Left lung (tissue), 4 donors: ENCODE measurements at regions not wholly inside any gene's neighbourhood (a gene's known extent, or its start where the extent isn't known, plus 50 kb on each side); places are given as distances from the start of the nearest gene placed in this dataset.
A peak's percentile ranks its signal among the peaks of the same experiment; 100 is the strongest.
"Not testable (repeated sequence)": the region's sequence is repeated elsewhere in the genome, so short reads cannot be mapped to it uniquely, and the experiment has no call there.

ENCODE experiments used
- ATAC-seq: fragments of 200-7000 bp; cut with Tn5 transposase; one replicate; pipeline ENCODE4 v1.9.1; 2020; ENCODE audit warnings: moderate library complexity
- DNase-seq, 4 donors: peaks; one replicate each; pipeline ENCODE4 v3.0.0-alpha.2; 2013 to 2020
- H3K27ac ChIP-seq, 2 donors: fragments of 200-600 bp; sonication (generic) in 1 of 2; one replicate each; pipeline versions ENCODE4 v1.5.0 to v1.8.0; 2020 to 2021
- H3K27me3 ChIP-seq, 2 donors: fragments of 200-600 bp; sonication (generic) in 1 of 2; one replicate each; pipeline versions ENCODE4 v1.5.0 to v1.8.0; 2020 to 2021
- H3K36me3 ChIP-seq, 2 donors: fragments of 200-600 bp; sonication (generic) in 1 of 2; one replicate each; pipeline versions ENCODE4 v1.5.0 to v1.8.0; 2020 to 2021
- H3K4me1 ChIP-seq, 2 donors: fragments of 200-600 bp; one replicate each; pipeline ENCODE4 v1.8.0; 2021
- H3K4me3 ChIP-seq, 2 donors: fragments of 200-600 bp; sonication (generic) in 1 of 2; one replicate each; pipeline versions ENCODE4 v1.5.0 to v1.8.0; 2020 to 2021; ENCODE audit warnings: mild to moderate bottlenecking in 1 of 2
- H3K9me3 ChIP-seq, 2 donors: fragments of 200-600 bp; sonication (generic) in 1 of 2; one replicate each; pipeline versions ENCODE4 v1.5.0 to v1.8.0; 2020 to 2021
- CTCF ChIP-seq, 2 donors: fragments of 200-600 bp; sonication (generic) in 1 of 2; IDR thresholded peaks; one replicate each; pipeline versions ENCODE4 v1.5.0 to v1.8.0; 2021; ENCODE audit warnings: antibody characterized with exemption in 2 of 2
- intact Hi-C, 2 donors: fragments of 100-400 bp; cut with DNase I; formaldehyde crosslinking; loops; one replicate each; pipeline versions ENCODE4 v1.11.2 to v1.14.2; 2022
- donor health status: DM: no; HTN: yes; CAD: no.
- donor health status: DM: no; HTN: no; CAD: no.

GRCh38 chr4:94135701-94136100 is 72.0 kb upstream of the SMARCAD1 start:
- Histone ChIP-seq H3K9me3 (no peaks in the 10 kb centered on the region), H3K27me3 (no peaks in the 10 kb centered on the region), H3K4me1 (no peaks in the 10 kb centered on the region), H3K27ac (no peak overlapping the region), H3K4me3 (no peak overlapping the region), H3K36me3 (no peaks in the 10 kb centered on the region)
- intact Hi-C loops, result no loop called here
- no peak for TF ChIP-seq CTCF (IDR thresholded peaks at IDR 0.05)
- no peak for ATAC-seq
- DNase-seq, result no peak

DNA sequence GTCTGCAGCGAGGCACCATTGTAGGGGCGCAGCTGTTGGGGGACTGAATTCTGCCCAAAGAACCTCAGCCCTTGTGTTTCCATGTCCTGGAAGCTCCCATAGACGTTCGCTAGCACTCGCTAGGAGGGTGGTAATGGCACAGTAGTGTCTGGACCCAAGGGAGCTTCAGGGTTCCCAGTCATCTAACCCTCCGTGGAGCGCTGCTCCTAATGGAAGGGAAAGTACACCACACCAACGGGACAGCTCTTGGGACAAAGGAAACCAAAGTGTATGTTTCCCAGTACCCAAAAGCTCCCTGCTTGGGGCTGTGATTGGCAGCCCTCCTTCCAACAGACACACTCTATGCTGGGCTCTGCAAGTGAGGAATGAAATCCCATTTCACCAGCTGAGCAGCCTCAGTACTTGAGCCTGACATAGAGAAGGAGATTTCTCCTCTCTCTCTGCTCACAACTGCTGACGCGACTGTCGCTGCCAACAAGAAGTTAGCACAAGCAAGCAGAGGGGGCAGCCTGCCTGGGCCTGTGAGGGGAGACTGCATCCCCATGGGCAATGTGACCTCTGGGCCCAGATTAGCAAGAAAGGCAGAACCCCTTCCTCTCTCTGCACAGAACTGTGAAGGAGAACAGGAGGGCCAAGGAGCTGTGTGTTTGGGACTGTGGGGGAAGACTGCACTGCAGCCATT is 67.6 kb upstream of the SMARCAD1 start:
- TF ChIP-seq CTCF (IDR thresholded peaks at IDR 0.05), result no peak
- ATAC-seq, result no peak
- H3K27ac ChIP-seq, result no peak overlapping the region
- intact Hi-C loops, result no loop called here
- H3K4me1 ChIP-seq, result no peaks in the 10 kb centered on the region
- no peaks in the 10 kb centered on the region for H3K27me3 ChIP-seq
- no peak for DNase-seq
- H3K36me3 ChIP-seq, result no peaks in the 10 kb centered on the region
- no peaks in the 10 kb centered on the region for H3K9me3 ChIP-seq
- no peak overlapping the region for H3K4me3 ChIP-seq

DNA sequence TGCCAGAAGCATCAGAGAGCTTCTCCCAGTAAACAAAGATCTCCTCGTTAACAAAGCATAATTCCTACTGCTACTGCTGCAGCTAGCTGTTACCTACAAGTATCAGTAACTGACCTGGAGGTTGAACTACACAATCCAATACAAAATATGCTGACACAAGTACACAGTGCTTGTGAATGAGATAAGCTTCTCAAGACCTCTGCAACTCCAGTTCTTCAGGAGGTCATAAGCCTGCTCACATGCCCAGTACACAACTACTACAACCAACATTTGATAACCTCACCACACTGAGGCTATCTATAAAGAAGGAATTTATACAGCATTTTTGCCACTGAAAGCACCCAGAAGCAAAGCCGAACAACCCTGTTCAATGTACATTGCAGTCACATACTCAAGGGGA is 66.7 kb upstream of the SMARCAD1 start:
- no peaks in the 10 kb centered on the region for H3K9me3 ChIP-seq
- H3K4me1 ChIP-seq, result no peaks in the 10 kb centered on the region
- ATAC-seq (no peak), DNase-seq (no peak)
- H3K27ac ChIP-seq, result no peak overlapping the region
- intact Hi-C loops, result no loop called here
- TF ChIP-seq CTCF (IDR thresholded peaks at IDR 0.05), result no peak
- H3K36me3 ChIP-seq, result no peaks in the 10 kb centered on the region
- no peak overlapping the region for H3K4me3 ChIP-seq
- H3K27me3 ChIP-seq, result no peaks in the 10 kb centered on the region

- H3K27me3 ChIP-seq, H3K27ac ChIP-seq, H3K4me1 ChIP-seq, intact Hi-C loops, H3K4me3 ChIP-seq, H3K36me3 ChIP-seq, ATAC-seq, H3K9me3 ChIP-seq: not testable (repeated sequence)
- peak in 3 of 4 donors; percentile 3 to 81 (median 70) for DNase-seq
Measured at GRCh38 chr4:94148052-94148451, 59.6 kb upstream of the SMARCAD1 start.

GRCh38 chr4:94152466-94152865 is 55.2 kb upstream of the SMARCAD1 start:
- H3K9me3 ChIP-seq, result no peaks in the 10 kb centered on the region
- no peak overlapping the region for H3K4me3 ChIP-seq
- ATAC-seq (no peak), DNase-seq (no peak)
- no peaks in the 10 kb centered on the region for H3K27me3 ChIP-seq
- intact Hi-C loops, result no loop called here
- no peak for TF ChIP-seq CTCF (IDR thresholded peaks at IDR 0.05)
- H3K4me1 ChIP-seq, result no peaks in the 10 kb centered on the region
- H3K27ac ChIP-seq, result no peak overlapping the region
- H3K36me3 ChIP-seq, result no peaks in the 10 kb centered on the region

GRCh38 chr4:94155404-94155803 is 52.3 kb upstream of the SMARCAD1 start:
- intact Hi-C loops, DNase-seq, H3K4me1 ChIP-seq, H3K36me3 ChIP-seq, H3K27ac ChIP-seq, H3K9me3 ChIP-seq, H3K27me3 ChIP-seq, H3K4me3 ChIP-seq, ATAC-seq: not testable (repeated sequence)
